Loucy (cell line): ENCODE measurements at regions not wholly inside any gene's neighbourhood (a gene's known extent, or its start where the extent isn't known, plus 50 kb on each side); places are given as distances from the start of the nearest gene placed in this dataset.

Experiments used
- H2AFZ ChIP-seq: fragments of 200-600 bp; sonication (generic); 2 replicates; pipeline ENCODE4 v1.6.0; 2016; ENCODE audit warnings: antibody characterized with exemption, mild to moderate bottlenecking, low read length, moderate library complexity
- H3F3A ChIP-seq: fragments of 200-600 bp; 2 replicates; pipeline ENCODE4 v1.6.0; 2016; ENCODE audit warnings: antibody characterized with exemption, low read depth, mild to moderate bottlenecking
- H3K27me3 ChIP-seq: fragments of 200-600 bp; sonication (generic); 2 replicates; pipeline ENCODE4 v1.6.1; 2014; ENCODE audit warnings: low read length, mild to moderate bottlenecking; ENCODE audit not compliant: insufficient read depth, poor library complexity, severe bottlenecking
- H3K36me3 ChIP-seq: fragments of 200-600 bp; sonication (generic); 2 replicates; pipeline ENCODE4 v1.6.1; 2016; ENCODE audit warnings: low read length; ENCODE audit not compliant: insufficient read depth
- H3K4me1 ChIP-seq: fragments of 200-600 bp; sonication (generic); 2 replicates; pipeline ENCODE4 v1.5.1; 2014; ENCODE audit warnings: low read length, mild to moderate bottlenecking; ENCODE audit not compliant: insufficient read depth, poor library complexity, severe bottlenecking
- H3K4me2 ChIP-seq: fragments of 200-600 bp; sonication (generic); 2 replicates; pipeline ENCODE4 v1.6.0; 2014; ENCODE audit warnings: antibody characterized with exemption, low read length, low read depth, mild to moderate bottlenecking; ENCODE audit not compliant: poor library complexity, severe bottlenecking
- H3K4me3 ChIP-seq: fragments of 200-600 bp; sonication (generic); 2 replicates; pipeline ENCODE4 v1.5.1; 2014; ENCODE audit warnings: low read length, mild to moderate bottlenecking, mixed read lengths; ENCODE audit not compliant: poor library complexity, severe bottlenecking
- H3K79me2 ChIP-seq: fragments of 200-600 bp; sonication (generic); 2 replicates; pipeline ENCODE4 v1.6.1; 2014; ENCODE audit warnings: low read length; ENCODE audit not compliant: insufficient read depth
- H3K9ac ChIP-seq: fragments of 200-600 bp; sonication (generic); 2 replicates; pipeline ENCODE4 v1.6.0; 2014; ENCODE audit warnings: mild to moderate bottlenecking, low read depth, low read length, moderate library complexity; ENCODE audit not compliant: poor library complexity, severe bottlenecking
- H3K9me2 ChIP-seq: fragments of 200-600 bp; sonication (generic); replicated peaks from 2 replicates; pipeline ENCODE4 v1.6.1; 2016; ENCODE audit warnings: low read depth, low read length, mixed read lengths
- H3K9me3 ChIP-seq: fragments of 200-600 bp; sonication (generic); 2 replicates; pipeline ENCODE4 v1.6.1; 2014; ENCODE audit warnings: mild to moderate bottlenecking, antibody characterized with exemption, low read length, low read depth; ENCODE audit not compliant: insufficient read depth
- H4K20me1 ChIP-seq: fragments of 200-600 bp; sonication (generic); 2 replicates; pipeline ENCODE4 v1.6.0; 2014; ENCODE audit warnings: antibody characterized with exemption, low read length, mild to moderate bottlenecking; ENCODE audit not compliant: insufficient read depth, poor library complexity, severe bottlenecking
- CTCF ChIP-seq: fragments of 200-600 bp; sonication (generic); conservative IDR thresholded peaks from 2 replicates; pipeline ENCODE4 v1.5.1; 2014; ENCODE audit warnings: mild to moderate bottlenecking, antibody characterized with exemption, low read length
- EZH2phosphoT487 ChIP-seq: fragments of 200-600 bp; IDR thresholded peaks from 2 replicates; pipeline ENCODE4 v1.6.1; 2018; ENCODE audit warnings: antibody characterized with exemption, mild to moderate bottlenecking, moderate library complexity, borderline replicate concordance

GRCh38 chr1:5345556-5345955 is 646.7 kb downstream of the NPHP4 start:
- H3K36me3 ChIP-seq = no peaks in the 10 kb centered on the region
- H3K9me3 ChIP-seq = no peaks in the 10 kb centered on the region
- no peaks in the 10 kb centered on the region for H3K79me2 ChIP-seq
- no peak overlapping the region for H3K4me3 ChIP-seq
- no peaks in the 10 kb centered on the region for H3F3A ChIP-seq
- H3K9me2 ChIP-seq = no peaks in the 10 kb centered on the region
- no peak overlapping the region for H3K9ac ChIP-seq
- H4K20me1 ChIP-seq = no peaks in the 10 kb centered on the region
- H3K4me2 ChIP-seq = no peak overlapping the region
- H2AFZ ChIP-seq = no peak overlapping the region
- H3K4me1 ChIP-seq = no peaks in the 10 kb centered on the region
- no peak for TF ChIP-seq EZH2phosphoT487
- no peak for TF ChIP-seq CTCF
- H3K27me3 ChIP-seq = no peaks in the 10 kb centered on the region

GRCh38 chr1:5343256-5344020 is 648.8 kb downstream of the NPHP4 start:
- H3K9me2 ChIP-seq = no peaks in the 10 kb centered on the region

GRCh38 chr1:5342830-5343229 is 649.4 kb downstream of the NPHP4 start:
- no peaks in the 10 kb centered on the region for H3K4me1 ChIP-seq

More at GRCh38 chr1:5343256-5344020, 648.8 kb downstream of the NPHP4 start:
- Histone ChIP-seq H3K4me1 (no peaks in the 10 kb centered on the region), H3K9ac (no peak overlapping the region), H3K36me3 (no peaks in the 10 kb centered on the region), H3K79me2 (no peaks in the 10 kb centered on the region), H3F3A (no peaks in the 10 kb centered on the region), H2AFZ (no peak overlapping the region), H3K9me3 (no peaks in the 10 kb centered on the region), H4K20me1 (no peaks in the 10 kb centered on the region), H3K4me2 (no peak overlapping the region), H3K4me3 (no peak overlapping the region), H3K27me3 (no peaks in the 10 kb centered on the region)
- TF ChIP-seq EZH2phosphoT487 = no peak
- no peak for TF ChIP-seq CTCF

More at GRCh38 chr1:5342830-5343229, 649.4 kb downstream of the NPHP4 start:
- Histone ChIP-seq H3K79me2 (no peaks in the 10 kb centered on the region), H4K20me1 (no peaks in the 10 kb centered on the region), H3K4me3 (no peak overlapping the region), H3K9ac (no peak overlapping the region), H3K4me2 (no peak overlapping the region), H2AFZ (no peak overlapping the region), H3K9me3 (no peaks in the 10 kb centered on the region), H3F3A (no peaks in the 10 kb centered on the region), H3K36me3 (no peaks in the 10 kb centered on the region), H3K9me2 (no peaks in the 10 kb centered on the region), H3K27me3 (no peaks in the 10 kb centered on the region)
- TF ChIP-seq CTCF = no peak
- no peak for TF ChIP-seq EZH2phosphoT487
